Epithelial cell of prostate (primary cell): ENCODE measurements at regions not wholly inside any gene's neighbourhood (a gene's known extent, or its start where the extent isn't known, plus 50 kb on each side); places are given as distances from the start of the nearest gene placed in this dataset.
"Not testable (repeated sequence)": the region's sequence is repeated elsewhere in the genome, so short reads cannot be mapped to it uniquely, and the experiment has no call there.

Experiments
- DNase-seq: peaks from one replicate; pipeline ENCODE4 v3.0.0-alpha.2; 2011; ENCODE audit warnings: low read depth, low spot score
- H3K27ac ChIP-seq: fragments of 450-650 bp; 2 replicates; pipeline ENCODE4 v1.5.1; 2017; ENCODE audit warnings: mild to moderate bottlenecking

DNA sequence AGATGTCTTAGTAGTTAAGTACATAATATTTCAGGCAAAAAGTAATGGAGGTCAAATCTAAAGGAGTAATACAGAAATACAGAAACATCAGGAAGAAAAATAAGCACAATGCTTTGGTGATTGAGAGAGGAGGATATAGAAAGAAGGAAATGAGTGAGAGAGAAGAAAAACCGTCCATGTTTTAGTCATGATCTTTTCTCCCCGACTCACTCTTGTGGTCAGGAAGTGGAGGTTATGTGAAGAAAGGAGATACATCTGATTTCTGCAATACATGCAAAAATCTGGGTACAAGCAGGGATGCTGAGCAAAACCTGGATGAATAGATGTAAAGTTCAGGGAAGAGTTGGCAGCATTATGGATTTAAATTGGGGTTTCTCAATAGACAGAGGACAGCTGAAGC is 1122.5 kb downstream of the SORCS3 start:
- no peak overlapping the region for H3K27ac ChIP-seq
- DNase-seq = no peak

DNA sequence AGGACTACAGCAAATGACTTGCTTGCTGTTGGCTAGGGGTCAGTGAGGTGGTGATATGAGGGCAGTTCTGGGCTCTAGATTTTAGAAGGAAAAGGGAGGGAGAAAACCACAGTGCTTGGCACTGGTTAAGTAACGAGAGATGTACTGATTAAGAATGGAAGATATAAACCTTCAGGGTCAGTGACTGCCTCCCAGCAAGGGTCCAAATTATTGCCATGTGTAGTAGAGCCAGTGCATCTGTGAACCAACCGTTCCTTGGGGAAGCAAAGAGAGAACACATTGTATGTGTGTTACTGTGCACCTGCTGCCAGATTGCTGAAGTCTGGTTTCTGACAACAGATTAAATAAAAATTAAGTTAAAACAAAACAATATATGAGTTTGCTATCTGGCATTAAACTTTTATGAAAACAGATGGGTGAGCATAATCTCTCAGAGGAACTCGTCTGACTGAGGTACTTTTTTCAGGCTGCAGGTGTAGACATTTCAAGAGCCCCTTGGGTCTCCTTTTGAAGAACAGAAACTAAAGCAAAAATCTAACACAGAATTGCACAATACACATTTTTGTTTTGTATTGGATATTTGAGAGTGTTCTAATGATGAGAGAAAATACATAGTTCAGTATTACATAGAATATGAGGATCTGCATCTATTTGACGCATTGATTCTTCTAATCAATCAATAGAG is 1120.6 kb downstream of the SORCS3 start:
- H3K27ac ChIP-seq = no peak overlapping the region
- DNase-seq = no peak

DNA sequence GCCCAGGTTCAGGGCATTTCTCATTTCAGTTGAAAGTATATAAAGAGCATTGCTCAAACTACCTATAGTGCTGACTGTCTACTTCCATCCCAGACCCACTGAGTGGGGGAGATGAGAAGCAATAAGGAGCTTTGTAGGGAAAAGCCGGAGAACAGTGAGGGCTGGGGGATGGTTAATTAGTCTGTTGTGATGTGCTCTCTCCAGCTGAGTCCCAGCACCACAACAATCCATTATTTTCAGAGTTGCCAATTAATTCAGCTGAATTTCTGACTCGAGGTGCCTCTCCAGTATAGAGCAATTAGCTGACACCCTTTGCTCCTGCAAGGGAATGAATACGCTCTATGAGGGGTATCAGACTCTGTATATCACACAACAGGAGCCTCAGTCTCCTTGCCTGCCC is 1118.6 kb downstream of the SORCS3 start:
- DNase-seq = no peak

DNA sequence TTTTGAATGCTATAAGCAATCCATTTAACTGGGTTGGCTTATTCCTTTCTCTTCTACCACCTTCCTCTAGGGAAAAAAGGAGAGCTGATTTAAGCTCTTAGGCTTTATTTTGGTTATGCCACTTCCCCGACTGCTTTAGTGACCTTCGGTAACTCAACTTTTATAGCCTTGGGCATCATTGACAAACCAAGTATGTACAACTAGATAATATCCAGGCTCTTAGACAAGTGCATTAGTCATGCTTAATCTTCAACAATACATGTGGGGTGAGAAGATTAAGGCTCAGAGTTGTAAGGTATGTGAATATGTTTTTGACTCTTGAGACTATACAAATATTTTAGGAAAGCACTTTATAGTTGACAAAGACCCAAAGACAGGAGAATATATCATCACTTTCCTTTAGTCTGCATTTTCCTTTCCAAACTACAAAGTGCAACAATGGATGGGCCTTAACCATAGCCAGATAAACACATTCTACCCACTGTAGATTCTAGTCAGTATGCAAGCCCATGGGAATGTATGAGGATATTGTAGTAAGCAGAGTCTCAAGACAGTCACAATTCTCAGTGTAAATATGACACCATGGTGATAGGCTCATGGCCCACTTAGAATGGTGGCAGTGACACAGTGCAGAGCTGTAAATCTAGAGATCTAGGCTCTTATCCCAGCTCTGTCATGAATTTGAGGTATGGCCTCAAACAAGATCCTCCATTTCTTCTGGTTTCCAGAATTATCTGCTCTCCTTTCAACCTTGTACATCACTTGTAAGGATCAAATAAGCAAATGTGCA is 1117.3 kb downstream of the SORCS3 start:
- no peak overlapping the region for H3K27ac ChIP-seq
- DNase-seq = no peak

More for the DNA sequence above, 1118.6 kb downstream of the SORCS3 start:
- H3K27ac ChIP-seq = no peak overlapping the region

DNA sequence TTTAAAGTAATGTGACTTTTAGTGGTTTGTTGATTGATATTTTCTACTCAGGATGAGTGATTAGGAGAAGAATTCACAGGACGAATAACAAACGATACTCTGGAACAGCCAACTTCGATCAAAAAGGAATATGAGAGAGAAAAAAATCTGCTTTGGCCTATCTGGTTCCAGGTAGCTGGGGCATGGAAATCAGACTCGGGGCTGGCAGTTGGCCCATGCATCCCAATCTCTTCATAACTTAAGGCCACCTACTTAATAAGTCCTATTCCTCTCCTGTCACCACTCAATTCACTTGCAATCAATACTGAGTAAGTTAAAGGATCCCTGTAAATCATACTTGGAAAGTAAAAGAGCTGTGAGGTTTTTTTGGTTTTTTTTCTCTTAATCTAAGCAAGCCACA is 1116.2 kb downstream of the SORCS3 start:
- H3K27ac ChIP-seq = no peak overlapping the region
- DNase-seq = no peak

DNA sequence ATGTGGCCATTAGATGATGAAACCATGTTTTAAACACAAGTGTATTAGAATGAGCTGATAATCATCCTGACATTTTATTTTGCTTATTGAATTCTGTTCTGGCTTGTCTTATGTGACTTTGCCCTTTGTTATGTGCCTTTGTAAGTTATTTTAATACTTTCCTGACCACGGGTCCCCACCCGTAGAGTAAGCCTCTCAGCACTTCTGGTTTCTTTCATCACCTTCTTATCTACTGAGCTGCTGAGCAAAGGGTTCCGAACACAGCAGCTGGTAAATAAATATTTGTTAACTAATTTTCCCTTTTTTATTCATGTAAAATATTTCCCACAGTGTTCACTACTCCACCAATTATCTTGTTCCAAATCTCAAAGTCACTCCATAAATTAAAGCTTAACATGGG is 1115.3 kb downstream of the SORCS3 start:
- no peak overlapping the region for H3K27ac ChIP-seq
- DNase-seq = no peak

DNA sequence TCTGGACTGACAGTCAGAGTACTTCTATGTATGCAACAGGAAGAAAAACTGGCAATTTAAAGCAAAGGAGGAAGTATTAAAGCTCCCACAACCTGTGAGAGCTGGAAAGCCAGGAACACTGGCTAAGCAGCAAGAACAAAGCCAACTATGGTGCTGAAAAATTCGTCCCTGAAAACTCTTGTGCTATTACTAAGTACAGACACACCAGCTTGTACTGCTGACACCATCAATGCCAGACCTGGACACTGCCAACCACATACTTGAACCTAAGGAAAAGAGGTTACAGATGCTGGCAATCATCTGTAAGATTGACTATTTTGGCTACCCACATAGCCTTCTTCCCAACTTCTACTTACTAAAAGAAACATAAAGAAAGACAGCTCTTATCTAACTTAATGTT is 1110.6 kb downstream of the SORCS3 start:
- no peak overlapping the region for H3K27ac ChIP-seq
- DNase-seq = no peak

DNA sequence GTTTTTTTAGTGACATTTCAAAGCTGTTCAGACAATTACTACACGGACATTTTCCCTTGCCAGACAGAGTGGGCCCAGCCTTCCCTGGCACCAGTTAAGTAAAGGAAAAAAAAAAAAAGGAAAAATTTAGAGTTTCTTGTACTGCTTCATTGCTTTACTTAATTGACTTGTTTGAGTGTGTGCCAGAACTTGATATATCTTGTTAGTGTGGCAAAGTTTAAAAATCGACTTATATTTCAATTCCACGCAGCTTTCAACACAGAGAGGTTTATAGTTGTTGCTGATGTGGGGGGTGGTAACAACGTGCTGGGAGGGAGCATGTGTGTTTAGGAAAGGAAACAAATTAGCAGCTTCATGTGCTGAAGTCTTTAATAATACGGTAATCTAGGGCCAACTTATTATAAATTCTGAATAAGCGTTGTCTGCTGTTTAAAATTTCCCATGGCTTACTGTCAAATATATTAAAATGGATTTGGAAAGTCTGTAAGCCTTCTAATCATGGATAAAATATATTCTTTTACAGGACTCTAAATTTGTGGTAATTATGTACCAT is 1104.6 kb downstream of the SORCS3 start:
- no peak for DNase-seq

DNA sequence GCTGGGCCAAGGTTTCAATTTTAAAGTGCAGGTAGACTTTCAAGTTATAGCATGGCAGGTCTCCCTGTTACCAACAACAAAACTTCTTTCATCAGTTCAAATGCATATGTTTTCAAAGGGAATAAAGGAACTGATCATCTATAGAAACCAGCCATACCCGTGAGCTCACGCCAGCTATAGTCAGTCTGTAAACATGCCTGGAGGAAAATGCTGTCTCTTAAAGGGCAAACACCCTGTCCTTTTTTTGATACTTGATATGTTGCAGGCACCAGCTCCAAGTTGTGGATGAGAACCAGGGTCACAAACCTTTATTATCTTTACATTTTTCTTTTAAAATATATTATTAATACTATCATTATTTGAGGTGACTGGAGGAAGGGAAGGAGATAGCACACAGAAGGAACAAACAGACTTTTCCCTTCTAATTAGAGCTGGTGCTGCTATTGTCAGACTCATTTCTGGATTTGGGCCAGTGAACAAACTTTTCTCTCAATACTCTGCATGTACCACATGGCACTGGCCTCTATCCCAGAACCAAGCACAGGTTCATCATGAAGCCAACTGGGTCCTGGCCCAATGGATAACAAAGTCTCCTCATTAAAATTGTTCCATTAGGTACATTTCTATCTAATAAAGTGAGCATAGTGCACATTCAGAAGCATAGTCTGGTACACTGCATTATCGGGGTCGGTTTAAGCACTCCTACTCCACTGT is 1102.4 kb downstream of the SORCS3 start:
- no peak overlapping the region for H3K27ac ChIP-seq
- no peak for DNase-seq

More for the DNA sequence above, 1104.6 kb downstream of the SORCS3 start:
- no peak overlapping the region for H3K27ac ChIP-seq

DNA sequence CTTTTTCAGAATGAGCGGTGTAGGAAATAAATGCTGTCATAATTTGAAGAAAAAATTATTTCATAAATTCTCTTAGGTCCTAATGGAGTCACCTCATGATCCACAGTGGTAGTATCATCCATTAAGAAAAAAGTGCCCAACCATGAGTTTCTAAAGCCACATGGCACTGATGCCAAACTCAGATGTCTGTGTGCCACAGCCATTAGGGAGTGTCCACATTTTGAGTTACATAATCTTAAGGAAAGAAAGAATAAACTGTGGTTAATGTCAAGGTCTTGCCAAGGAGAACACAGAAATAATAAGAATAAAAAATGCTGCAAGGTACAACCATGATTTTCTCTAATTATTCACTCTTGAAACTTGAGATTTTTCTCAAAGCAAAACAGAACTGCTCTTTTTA is 1101.8 kb downstream of the SORCS3 start:
- H3K27ac ChIP-seq = no peak overlapping the region
- no peak for DNase-seq

DNA sequence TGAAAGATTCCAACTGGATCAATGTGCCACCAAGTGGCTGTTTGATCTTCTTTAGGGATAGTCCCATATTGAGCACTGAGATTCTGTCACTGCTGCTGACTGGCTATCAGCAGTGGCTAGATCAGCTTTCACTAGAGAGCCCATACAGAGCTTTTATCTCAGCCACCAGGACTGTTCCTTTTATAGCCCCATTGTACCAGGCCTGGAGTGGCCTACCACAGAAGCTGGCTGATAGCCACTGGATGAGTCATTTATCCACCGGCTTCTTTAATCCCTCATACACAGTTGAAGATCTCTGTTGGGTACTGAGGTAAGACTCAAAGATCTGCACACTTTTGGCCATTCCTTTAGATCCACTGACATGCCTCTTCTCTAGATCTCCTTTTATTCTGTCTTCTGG is 1101.1 kb downstream of the SORCS3 start:
- DNase-seq = no peak
- H3K27ac ChIP-seq = no peak overlapping the region

DNA sequence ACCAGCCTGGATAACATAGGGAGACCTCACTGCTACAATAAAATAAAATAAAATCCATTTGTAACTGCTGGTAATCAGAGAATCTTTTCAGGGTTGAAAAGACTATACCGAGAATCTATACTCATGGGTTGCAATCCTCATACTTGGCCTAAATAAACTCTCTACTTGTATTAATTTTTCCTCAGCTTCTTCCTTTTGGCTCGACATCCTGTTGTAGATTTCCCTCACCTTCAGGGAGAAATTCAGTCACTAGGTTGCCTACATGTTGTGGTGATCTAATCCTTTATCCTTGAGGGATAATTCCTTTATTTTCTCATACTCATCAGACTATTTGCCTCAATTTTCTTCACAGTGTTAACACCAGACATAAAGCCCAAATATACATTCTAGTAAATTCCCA is 1093.4 kb downstream of the SORCS3 start:
- H3K27ac ChIP-seq = no peak overlapping the region
- no peak for DNase-seq

DNA sequence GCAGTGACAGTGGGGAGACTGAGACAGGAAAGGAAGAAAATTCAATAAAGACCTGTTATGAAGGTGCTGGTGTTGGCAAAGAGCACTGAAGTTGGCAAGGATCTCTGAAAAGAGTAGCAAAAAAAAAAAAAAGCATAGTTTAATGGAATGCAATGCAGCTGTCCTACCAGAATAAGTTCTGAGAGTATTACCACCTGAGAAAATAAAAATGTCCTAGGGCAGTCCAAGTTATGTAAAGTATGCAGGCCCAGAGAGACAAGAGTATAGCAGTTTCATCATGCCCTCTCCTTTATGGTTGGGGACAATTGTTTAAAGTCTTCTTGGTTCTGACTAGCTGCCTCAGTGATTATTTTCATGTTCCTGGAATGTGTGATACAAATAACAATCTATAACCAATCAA is 1092.8 kb downstream of the SORCS3 start:
- no peak overlapping the region for H3K27ac ChIP-seq
- no peak for DNase-seq

DNA sequence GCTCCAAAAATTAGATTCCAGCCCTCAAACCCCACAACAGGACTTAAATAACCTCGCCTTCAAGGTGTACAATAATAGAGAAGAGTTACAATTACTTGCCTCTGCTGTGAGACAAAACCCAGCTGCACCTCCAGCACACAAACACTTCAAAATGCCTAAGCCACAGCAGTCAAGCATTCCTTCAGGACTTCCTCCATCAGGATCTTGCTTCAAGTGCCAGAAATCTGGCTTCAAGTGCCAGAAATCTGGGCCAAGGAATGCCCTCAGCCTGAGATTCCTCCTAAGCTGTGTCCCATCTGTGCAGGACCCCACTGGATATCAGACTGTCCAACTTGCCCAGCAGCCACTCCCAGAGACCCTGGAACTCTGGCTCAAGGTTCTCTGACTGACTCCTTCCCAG is 1088.3 kb downstream of the SORCS3 start:
- no peak for DNase-seq
- H3K27ac ChIP-seq = no peak overlapping the region

DNA sequence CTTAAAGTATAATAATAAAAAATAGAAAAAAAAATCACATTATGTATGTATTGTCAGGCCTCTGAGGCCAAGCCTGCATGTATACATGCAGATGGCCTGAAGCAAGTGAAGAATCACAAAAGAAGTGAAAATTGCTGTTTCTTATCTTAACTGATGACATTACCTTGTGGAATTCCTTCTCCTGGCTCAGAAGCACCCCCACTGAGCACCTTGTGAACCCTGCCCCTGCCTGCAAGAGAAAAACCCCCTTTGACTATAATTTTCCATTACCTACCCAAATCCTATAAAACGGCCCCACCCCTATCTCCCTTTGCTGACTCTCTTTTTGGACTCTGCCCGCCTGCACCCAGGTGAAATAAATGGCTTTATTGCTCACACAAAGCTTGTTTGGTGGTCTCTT is 1086.5 kb downstream of the SORCS3 start:
- DNase-seq, H3K27ac ChIP-seq: not testable (repeated sequence)

DNA sequence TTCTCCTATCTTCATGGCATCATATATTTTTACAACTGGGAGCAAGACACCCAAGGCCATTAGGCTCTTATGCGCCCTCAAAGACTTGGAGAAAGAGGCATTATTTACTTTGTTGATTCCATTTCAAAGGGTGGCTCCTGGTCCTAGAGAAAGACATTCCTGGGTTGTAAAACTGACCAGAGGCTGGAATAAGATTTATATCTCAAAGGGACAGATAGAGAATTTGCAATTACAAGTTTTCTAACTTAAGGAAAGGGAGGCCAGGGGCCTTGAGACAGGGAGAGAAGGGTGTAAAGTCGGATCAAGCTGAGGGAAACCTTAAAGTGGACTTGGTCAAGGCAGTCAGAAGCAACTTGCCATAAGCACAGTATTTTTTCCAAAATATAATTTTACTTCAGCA is 1086.0 kb downstream of the SORCS3 start:
- no peak overlapping the region for H3K27ac ChIP-seq
- DNase-seq = no peak

DNA sequence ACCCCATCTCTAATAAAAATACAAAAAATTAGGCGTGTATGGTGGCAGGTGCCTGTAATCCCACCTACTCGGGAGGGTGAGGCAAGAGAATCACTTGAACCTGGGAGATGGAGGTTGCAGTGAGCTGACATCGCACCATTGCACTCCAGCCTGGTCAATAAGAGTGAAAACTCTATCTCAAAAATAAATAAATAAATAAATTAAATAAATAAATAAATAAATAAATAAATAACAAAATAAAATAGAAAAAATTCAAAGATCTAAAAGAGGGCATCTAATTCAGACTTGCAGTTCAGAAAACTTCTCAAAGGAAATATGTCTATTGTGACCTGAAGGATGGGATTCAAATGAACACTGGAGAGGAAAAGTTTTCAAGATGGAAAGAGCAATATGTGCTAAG is 1085.1 kb downstream of the SORCS3 start:
- no peak overlapping the region for H3K27ac ChIP-seq
- no peak for DNase-seq

DNA sequence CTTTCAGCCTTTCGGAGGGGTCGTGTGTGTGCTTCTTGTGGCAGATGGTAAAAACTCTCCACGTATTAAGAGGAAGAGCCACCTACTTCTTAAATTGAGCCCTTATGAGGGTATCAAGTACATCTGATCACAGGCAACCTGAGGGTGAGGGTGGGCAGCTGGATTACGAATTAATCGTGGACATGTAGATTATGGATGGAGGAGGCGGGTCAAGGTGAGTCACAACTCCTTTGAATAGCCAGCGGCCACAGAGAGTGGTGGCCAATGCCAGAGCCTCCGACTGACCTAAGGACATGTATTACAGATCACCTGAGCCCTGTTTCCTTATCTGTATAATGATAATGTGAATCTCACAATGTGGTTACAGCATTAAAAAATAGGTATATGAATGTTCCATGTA is 1083.9 kb downstream of the SORCS3 start:
- no peak for DNase-seq
- H3K27ac ChIP-seq = no peak overlapping the region

DNA sequence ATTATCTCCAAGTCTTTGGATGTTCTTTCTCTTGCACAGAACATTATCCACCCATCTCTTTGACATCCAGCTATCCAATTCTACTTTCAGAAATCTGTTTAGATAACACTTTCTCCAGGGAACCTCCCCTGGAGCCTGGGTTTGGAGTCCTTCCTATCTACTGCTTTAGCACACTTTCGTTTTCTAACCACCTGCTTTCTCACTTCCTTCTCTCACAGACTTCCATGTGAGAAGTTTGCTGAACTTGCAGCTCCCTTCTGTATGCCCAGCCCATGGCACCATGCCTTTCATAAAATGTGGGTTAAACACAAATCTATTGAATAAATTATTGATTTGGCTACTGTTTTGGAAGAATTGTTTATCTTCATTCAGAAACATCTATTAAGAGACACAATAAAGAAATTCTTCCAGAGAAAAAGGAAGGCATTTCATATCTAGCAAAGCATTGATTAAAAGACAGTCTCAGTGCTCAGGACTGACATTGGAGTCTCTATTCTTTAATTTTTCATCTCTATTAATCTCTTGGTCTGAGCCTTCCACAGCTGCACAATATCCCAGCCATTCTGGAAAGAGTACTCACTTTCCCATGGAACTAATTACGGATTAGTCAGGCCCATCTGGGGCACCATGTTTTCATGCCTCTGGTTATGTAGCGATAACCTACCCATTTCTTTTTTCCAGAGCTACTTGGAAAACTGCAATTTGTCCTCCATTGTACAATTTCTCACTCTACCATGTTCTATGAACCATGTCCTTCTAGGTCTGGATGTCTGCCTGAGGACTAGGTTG is 1077.3 kb downstream of the SORCS3 start:
- no peak for DNase-seq
- no peak overlapping the region for H3K27ac ChIP-seq

DNA sequence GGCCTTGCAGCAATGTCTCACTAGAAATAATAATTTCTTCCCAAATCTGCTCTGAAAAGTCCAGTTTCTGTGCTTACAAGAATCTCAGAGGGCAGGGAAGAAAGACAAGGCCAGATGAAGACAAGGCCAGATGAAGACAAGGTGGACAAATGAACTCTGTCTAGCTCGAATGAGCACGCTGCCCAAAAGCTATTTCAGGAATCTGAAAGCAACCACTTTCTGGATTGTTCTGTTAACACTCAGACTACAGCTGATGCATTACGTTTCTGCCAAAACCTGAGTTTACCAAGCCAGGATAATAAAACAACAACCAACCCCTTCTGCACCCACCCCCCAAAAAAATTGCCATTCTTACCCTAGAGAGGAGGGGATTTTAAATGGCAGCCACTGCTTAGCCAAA is 1073.6 kb downstream of the SORCS3 start:
- no peak for DNase-seq
- H3K27ac ChIP-seq = no peak overlapping the region
